ENCODE measurements at regions not wholly inside any gene's neighbourhood (a gene's known extent, or its start where the extent isn't known, plus 50 kb on each side); places are given as distances from the start of the nearest gene placed in this dataset.

GRCh38 chr21:36555199-36555800 lies 75.4 kb upstream of the CLDN14 start:
- ATAC-seq = no peak

DNA sequence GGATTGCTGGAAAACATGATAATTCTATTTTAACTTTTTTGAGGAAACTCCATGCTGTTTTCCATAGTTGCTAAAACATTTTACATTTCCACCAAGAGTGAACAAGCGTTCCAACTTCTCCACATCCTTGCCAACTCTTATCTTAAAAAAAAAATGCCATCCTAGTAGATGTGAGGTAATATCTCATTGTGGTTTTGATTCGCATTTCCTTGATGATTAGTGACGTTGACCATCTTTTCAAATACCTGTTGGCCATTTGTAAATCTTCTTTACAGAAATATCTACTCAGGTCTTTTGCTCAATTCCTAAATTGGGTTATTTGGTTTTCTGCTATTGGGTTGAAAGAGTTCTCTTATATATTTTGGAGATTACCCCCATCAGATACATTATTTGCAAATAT lies 77.4 kb upstream of the CLDN14 start:
- ChIA-PET POLR2A (no interaction called here), CTCF (ENCODE audit: low intra/inter-chr PET ratio, low total read pairs) (no interaction called here)
- WGBS (ENCODE audit: low lambda C conversion rate) = 53% methylated on average over 3 of the region's 3 CpGs
- no peaks in the 10 kb centered on the region for H3K36me3 ChIP-seq (replicated peaks in 1 of 2; ENCODE audit: control insufficient read depth in 1 of 2, insufficient read depth in 2 of 2, low read length in 2 of 2)
- H3K79me2 ChIP-seq (ENCODE audit: insufficient read depth, low read length) = no peaks in the 10 kb centered on the region
- H3K9me3 ChIP-seq (ENCODE audit: low read length) = no peaks in the 10 kb centered on the region
- BruUV-seq (replicated peaks) = no TSS peak
- no peaks in the 10 kb centered on the region for H4K20me1 ChIP-seq (ENCODE audit: insufficient read depth, low read length)
- no peak for DNase-seq (ENCODE audit: low spot score)
- H3K9ac ChIP-seq (ENCODE audit: insufficient read depth, low read depth, low read length) = no peak overlapping the region
- intact Hi-C loops (cut with micrococcal nuclease; ENCODE audit: unreplicated experiment) (no loop called here), in situ Hi-C loops (cut with HindIII; ENCODE audit: extremely low pct_ligation_motif_present, low pct_unique_long_range_greater_than_20kb) (no loop called here)
- no peak for FAIRE-seq
- no peak overlapping the region for H2AFZ ChIP-seq (ENCODE audit: low read length)
- H3K27me3 ChIP-seq (ENCODE audit: control insufficient read depth in 1 of 2, insufficient read depth in 2 of 2, low read length in 2 of 2) = peaks cover 0 to 36% of the 10 kb centered on the region in 2 experiments; a peak in 3 of 5 replicates
- H3K4me3 ChIP-seq (replicated peaks in 1 of 3; ENCODE audit: insufficient read depth in 1 of 3, low read depth in 2 of 3, low read length in 3 of 3) = no peak overlapping the region
- H3K27ac ChIP-seq (ENCODE audit: extremely low read length, insufficient read depth, low read length) = no peak overlapping the region
- ATAC-seq = no peak
- no peaks in the 10 kb centered on the region for H3K4me1 ChIP-seq (ENCODE audit: insufficient read depth, low read length)
- no peak overlapping the region for H3K4me2 ChIP-seq (ENCODE audit: low read depth, low read length)
- TF ChIP-seq, protein P1, sequence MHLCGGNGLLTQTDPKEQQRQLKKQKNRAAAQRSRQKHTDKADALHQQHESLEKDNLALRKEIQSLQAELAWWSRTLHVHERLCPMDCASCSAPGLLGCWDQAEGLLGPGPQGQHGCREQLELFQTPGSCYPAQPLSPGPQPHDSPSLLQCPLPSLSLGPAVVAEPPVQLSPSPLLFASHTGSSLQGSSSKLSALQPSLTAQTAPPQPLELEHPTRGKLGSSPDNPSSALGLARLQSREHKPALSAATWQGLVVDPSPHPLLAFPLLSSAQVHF (CRISPR knock-in tag; IDR thresholded peaks at IDR 0.05) = no peak
- TF ChIP-seq ZNF296 (CRISPR knock-in tag; conservative IDR thresholded peaks at IDR 0.05) (no peak), GLI4 (CRISPR knock-in tag; IDR thresholded peaks at IDR 0.05; ENCODE audit: borderline replicate concordance) (no peak), ZNF709 (CRISPR knock-in tag; IDR thresholded peaks at IDR 0.05) (no peak), NFATC3 (CRISPR knock-in tag; IDR thresholded peaks at IDR 0.05) (no peak), ZNF772 (CRISPR knock-in tag; IDR thresholded peaks at IDR 0.05) (no peak), RFXANK (CRISPR knock-in tag; IDR thresholded peaks at IDR 0.05) (no peak), ZNF460 (CRISPR knock-in tag; IDR thresholded peaks at IDR 0.05; ENCODE audit: borderline replicate concordance) (no peak)
- TF ChIP-seq, protein P2, sequence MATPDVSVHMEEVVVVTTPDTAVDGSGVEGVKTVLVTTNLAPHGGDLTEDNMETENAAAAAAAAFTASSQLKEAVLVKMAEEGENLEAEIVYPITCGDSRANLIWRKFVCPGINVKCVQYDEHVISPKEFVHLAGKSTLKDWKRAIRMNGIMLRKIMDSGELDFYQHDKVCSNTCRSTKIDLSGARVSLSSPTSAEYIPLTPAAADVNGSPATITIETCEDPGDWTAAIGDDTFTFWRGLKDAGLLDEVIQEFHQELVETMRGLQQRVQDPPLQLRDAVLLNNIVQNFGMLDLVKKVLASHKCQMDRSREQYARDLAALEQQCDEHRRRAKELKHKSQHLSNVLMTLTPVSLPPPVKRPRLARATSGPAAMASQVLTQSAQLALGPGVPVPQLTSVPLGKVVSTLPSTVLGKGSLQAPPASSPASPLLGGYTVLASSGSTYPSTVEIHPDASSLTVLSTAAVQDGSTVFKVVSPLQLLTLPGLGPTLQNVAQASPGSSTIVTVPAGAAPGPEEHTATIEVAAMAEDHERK (CRISPR knock-in tag; IDR thresholded peaks at IDR 0.05; ENCODE audit: low read depth) = no peak

More at GRCh38 chr21:36555199-36555800, 75.4 kb upstream of the CLDN14 start:
- no peak for DNase-seq (ENCODE audit: low spot score)
- no peaks in the 10 kb centered on the region for H3K36me3 ChIP-seq (replicated peaks in 1 of 2; ENCODE audit: control insufficient read depth in 1 of 2, insufficient read depth in 2 of 2, low read length in 2 of 2)
- intact Hi-C loops (cut with micrococcal nuclease; ENCODE audit: unreplicated experiment) (no loop called here), in situ Hi-C loops (cut with HindIII; ENCODE audit: extremely low pct_ligation_motif_present, low pct_unique_long_range_greater_than_20kb) (no loop called here)
- H2AFZ ChIP-seq (ENCODE audit: low read length) = no peak overlapping the region
- 29% methylated on average over 15 of the region's 16 CpGs for WGBS (ENCODE audit: low lambda C conversion rate)
- no peaks in the 10 kb centered on the region for H3K4me1 ChIP-seq (ENCODE audit: insufficient read depth, low read length)
- no peaks in the 10 kb centered on the region for H4K20me1 ChIP-seq (ENCODE audit: insufficient read depth, low read length)
- FAIRE-seq = no peak
- no peak overlapping the region for H3K27ac ChIP-seq (ENCODE audit: extremely low read length, insufficient read depth, low read length)
- no peak for TF ChIP-seq MAF1 (CRISPR knock-in tag; IDR thresholded peaks at IDR 0.05; ENCODE audit: borderline replicate concordance)
- TF ChIP-seq POGK (CRISPR knock-in tag; conservative IDR thresholded peaks at IDR 0.05) = no peak
- no peak for TF ChIP-seq ARNTL (CRISPR knock-in tag; IDR thresholded peaks at IDR 0.05)
- H3K9me3 ChIP-seq (ENCODE audit: low read length) = no peaks in the 10 kb centered on the region
- ChIA-PET POLR2A (no interaction called here), CTCF (ENCODE audit: low intra/inter-chr PET ratio, low total read pairs) (no interaction called here)
- H3K79me2 ChIP-seq (ENCODE audit: insufficient read depth, low read length) = no peaks in the 10 kb centered on the region
- no TSS peak for BruUV-seq (replicated peaks)
- H3K27me3 ChIP-seq (ENCODE audit: control insufficient read depth in 1 of 2, insufficient read depth in 2 of 2, low read length in 2 of 2) = peaks cover 0 to 34% of the 10 kb centered on the region in 2 experiments; a peak in 3 of 5 replicates
- H3K4me3 ChIP-seq (replicated peaks in 1 of 3; ENCODE audit: insufficient read depth in 1 of 3, low read depth in 2 of 3, low read length in 3 of 3) = no peak overlapping the region
- H3K9ac ChIP-seq (ENCODE audit: insufficient read depth, low read depth, low read length) = no peak overlapping the region
- H3K4me2 ChIP-seq (ENCODE audit: low read depth, low read length) = no peak overlapping the region

All from HepG2 (cell line).